Hematopoietic multipotent progenitor cell (in vitro differentiated cells): ENCODE measurements at regions not wholly inside any gene's neighbourhood (a gene's known extent, or its start where the extent isn't known, plus 50 kb on each side); places are given as distances from the start of the nearest gene placed in this dataset.
"Not testable (repeated sequence)": the region's sequence is repeated elsewhere in the genome, so short reads cannot be mapped to it uniquely, and the experiment has no call there.

Experiments used
- DNase-seq, 3 donors: peaks; one replicate each; pipeline ENCODE4 v3.0.0-alpha.2; 2011 to 2015; ENCODE audit warnings: low read depth in 2 of 3, low spot score in 2 of 3

- DNase-seq: no peak
These were observed 1744.4 kb upstream of the ADGRL3 start for GRCh38 chr4:59455751-59456150.

- no peak for DNase-seq
These were observed 1742.5 kb upstream of the ADGRL3 start for GRCh38 chr4:59457576-59457975.

GRCh38 chr4:59484944-59485343, 1715.2 kb upstream of the ADGRL3 start:
- no peak for DNase-seq

- no peak for DNase-seq
These were observed 1700.0 kb upstream of the ADGRL3 start for GRCh38 chr4:59500103-59500502.

- DNase-seq: no peak
These were observed 1696.4 kb upstream of the ADGRL3 start for GRCh38 chr4:59503731-59504130.

GRCh38 chr4:59511809-59512208, 1688.3 kb upstream of the ADGRL3 start:
- not testable (repeated sequence) for DNase-seq

- no peak for DNase-seq
These were observed 1683.1 kb upstream of the ADGRL3 start for GRCh38 chr4:59517007-59517406.

- no peak for DNase-seq
These were observed 1681.9 kb upstream of the ADGRL3 start for GRCh38 chr4:59518005-59518823.

GRCh38 chr4:59525885-59526284, 1674.2 kb upstream of the ADGRL3 start:
- no peak for DNase-seq

GRCh38 chr4:59535541-59535940, 1664.6 kb upstream of the ADGRL3 start:
- no peak for DNase-seq

- no peak for DNase-seq
These were observed 1663.7 kb upstream of the ADGRL3 start for GRCh38 chr4:59536428-59536827.

GRCh38 chr4:59537246-59537886, 1662.8 kb upstream of the ADGRL3 start:
- no peak for DNase-seq

- DNase-seq: no peak
These were observed 1660.7 kb upstream of the ADGRL3 start for GRCh38 chr4:59539401-59539800.

GRCh38 chr4:59540311-59540710, 1659.8 kb upstream of the ADGRL3 start:
- DNase-seq: no peak

GRCh38 chr4:59553063-59553720, 1646.9 kb upstream of the ADGRL3 start:
- peak in 2 of 3 donors; percentile 63 to 71 for DNase-seq

GRCh38 chr4:59553721-59554091, 1646.4 kb upstream of the ADGRL3 start:
- DNase-seq: peak in 2 of 3 donors; percentile 37 to 57

- DNase-seq: peak in 2 of 3 donors; percentile 40 to 71
These were observed 1643.9 kb upstream of the ADGRL3 start for GRCh38 chr4:59556191-59556590.

- peak in 2 of 3 donors; percentile 77 to 93 for DNase-seq
These were observed 1639.9 kb upstream of the ADGRL3 start for GRCh38 chr4:59560141-59560648.

GRCh38 chr4:59565836-59566235, 1634.3 kb upstream of the ADGRL3 start:
- DNase-seq: no peak

- no peak for DNase-seq
These were observed 1629.2 kb upstream of the ADGRL3 start for GRCh38 chr4:59570860-59571476.

GRCh38 chr4:59571805-59572430, 1628.2 kb upstream of the ADGRL3 start:
- no peak for DNase-seq
